IPS-18a (cell line): ENCODE measurements at regions not wholly inside any gene's neighbourhood (a gene's known extent, or its start where the extent isn't known, plus 50 kb on each side); places are given as distances from the start of the nearest gene placed in this dataset.

ENCODE experiments used
- H3K27ac ChIP-seq: one replicate; pipeline ENCODE4 v1.5.1; 2013; ENCODE audit warnings: low read length
- H3K27me3 ChIP-seq: one replicate; pipeline ENCODE4 v1.6.1; 2013; ENCODE audit warnings: mild to moderate bottlenecking, low read length; ENCODE audit not compliant: control insufficient read depth, insufficient read depth
- H3K36me3 ChIP-seq: one replicate; pipeline ENCODE4 v1.6.1; 2013; ENCODE audit warnings: low read depth, low read length; ENCODE audit not compliant: control insufficient read depth
- H3K4me1 ChIP-seq: one replicate; pipeline ENCODE4 v1.6.1; 2013; ENCODE audit warnings: low read depth, low read length; ENCODE audit not compliant: control insufficient read depth
- H3K4me3 ChIP-seq: one replicate; pipeline ENCODE4 v1.5.1; 2013; ENCODE audit warnings: low read length
- H3K9ac ChIP-seq: one replicate; pipeline ENCODE4 v1.6.1; 2013; ENCODE audit warnings: mild to moderate bottlenecking, low read length, moderate library complexity
- H3K9me3 ChIP-seq: one replicate; pipeline ENCODE4 v1.6.1; 2013; ENCODE audit warnings: low read depth, low read length; ENCODE audit not compliant: control insufficient read depth

- Histone ChIP-seq H3K4me3 (no peak overlapping the region), H3K4me1 (no peaks in the 10 kb centered on the region), H3K36me3 (no peaks in the 10 kb centered on the region), H3K9ac (no peak overlapping the region), H3K27me3 (no peaks in the 10 kb centered on the region), H3K9me3 (no peaks in the 10 kb centered on the region), H3K27ac (no peak overlapping the region)
These were observed 81.1 kb downstream of the RTP5 start for GRCh38 chr2:241950413-241951315.

DNA sequence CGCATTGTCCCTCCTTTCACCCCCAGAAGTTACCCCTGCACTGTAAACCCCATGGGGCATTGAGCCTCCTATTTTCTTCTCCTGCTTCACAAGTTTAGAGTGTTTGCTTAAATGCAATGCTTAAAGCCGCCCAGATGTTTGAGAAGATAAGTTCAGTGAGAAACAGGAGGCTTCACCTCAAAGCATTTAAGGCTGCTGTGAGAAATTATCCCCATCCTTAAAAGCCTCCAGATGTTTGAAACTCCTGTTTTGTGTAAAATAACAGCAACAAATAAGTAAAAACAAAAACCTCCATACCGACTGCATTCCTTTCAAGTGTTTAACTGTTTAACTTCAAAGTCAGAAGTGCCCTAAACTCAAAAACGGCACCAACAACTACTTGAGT is 81.8 kb downstream of the RTP5 start:
- Histone ChIP-seq H3K4me1 (no peaks in the 10 kb centered on the region), H3K27ac (no peak overlapping the region), H3K27me3 (no peaks in the 10 kb centered on the region), H3K9me3 (no peaks in the 10 kb centered on the region), H3K4me3 (no peak overlapping the region), H3K9ac (no peak overlapping the region), H3K36me3 (no peaks in the 10 kb centered on the region)

DNA sequence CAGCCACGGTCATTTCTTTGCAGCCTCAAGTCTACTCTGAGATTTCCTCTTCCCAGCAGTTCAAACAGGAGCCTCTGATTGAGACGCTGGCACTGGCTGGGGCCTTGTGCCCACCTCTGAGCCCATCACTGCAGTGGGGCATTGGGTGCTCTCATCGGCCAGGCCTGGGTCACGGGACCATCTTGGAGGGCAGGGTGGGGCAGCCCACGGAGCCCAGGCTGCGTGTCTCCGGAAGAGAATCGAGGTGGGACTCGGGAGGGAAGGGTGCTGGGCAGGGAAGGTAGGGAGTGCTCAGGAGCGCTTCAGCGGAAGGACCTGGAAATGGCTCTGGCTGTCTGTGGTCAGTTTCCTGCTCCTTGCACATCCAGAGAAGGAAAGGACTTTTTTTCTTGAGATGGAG is 82.4 kb downstream of the RTP5 start:
- H3K9ac ChIP-seq = no peak overlapping the region
- no peak overlapping the region for H3K27ac ChIP-seq
- no peaks in the 10 kb centered on the region for H3K36me3 ChIP-seq
- H3K27me3 ChIP-seq = no peaks in the 10 kb centered on the region
- no peaks in the 10 kb centered on the region for H3K4me1 ChIP-seq
- no peaks in the 10 kb centered on the region for H3K9me3 ChIP-seq
- H3K4me3 ChIP-seq = no peak overlapping the region

GRCh38 chr2:241952816-241953215 is 83.3 kb downstream of the RTP5 start:
- Histone ChIP-seq H3K27ac (no peak overlapping the region), H3K4me1 (no peaks in the 10 kb centered on the region), H3K27me3 (no peaks in the 10 kb centered on the region), H3K9me3 (no peaks in the 10 kb centered on the region), H3K4me3 (no peak overlapping the region), H3K9ac (no peak overlapping the region), H3K36me3 (no peaks in the 10 kb centered on the region)

- Histone ChIP-seq H3K9me3 (no peaks in the 10 kb centered on the region), H3K27ac (no peak overlapping the region), H3K4me1 (no peaks in the 10 kb centered on the region), H3K27me3 (no peaks in the 10 kb centered on the region), H3K4me3 (no peak overlapping the region), H3K36me3 (no peaks in the 10 kb centered on the region), H3K9ac (no peak overlapping the region)
These were observed 83.9 kb downstream of the RTP5 start for GRCh38 chr2:241953324-241953928.

- no peaks in the 10 kb centered on the region for H3K4me1 ChIP-seq
- no peaks in the 10 kb centered on the region for H3K27me3 ChIP-seq
- no peaks in the 10 kb centered on the region for H3K9me3 ChIP-seq
- no peaks in the 10 kb centered on the region for H3K36me3 ChIP-seq
- no peak overlapping the region for H3K27ac ChIP-seq
- H3K4me3 ChIP-seq = no peak overlapping the region
- no peak overlapping the region for H3K9ac ChIP-seq
These were observed 87.1 kb downstream of the RTP5 start for GRCh38 chr2:241956521-241957110.

DNA sequence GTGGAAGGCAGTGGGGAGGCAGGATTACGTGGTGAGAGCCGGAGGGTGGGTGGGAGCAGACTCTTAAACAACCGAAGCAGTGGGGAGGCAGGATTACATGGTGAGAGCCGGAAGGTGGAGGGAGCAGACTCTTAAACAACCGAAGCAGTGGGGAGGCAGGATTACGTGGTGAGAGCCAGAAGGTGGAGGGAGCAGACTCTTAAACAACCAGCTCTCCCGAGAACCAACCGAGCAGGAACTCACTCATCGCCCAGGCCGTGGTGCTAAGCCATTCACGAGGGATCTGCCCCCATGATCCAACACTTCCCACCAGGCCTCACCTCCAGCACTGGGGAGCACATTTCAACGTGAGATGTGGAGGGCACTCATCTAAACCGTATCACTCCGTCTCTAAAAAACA is 87.7 kb downstream of the RTP5 start:
- H3K4me1 ChIP-seq = no peaks in the 10 kb centered on the region
- H3K9me3 ChIP-seq = no peaks in the 10 kb centered on the region
- no peaks in the 10 kb centered on the region for H3K36me3 ChIP-seq
- H3K4me3 ChIP-seq = no peak overlapping the region
- H3K9ac ChIP-seq = no peak overlapping the region
- H3K27me3 ChIP-seq = no peaks in the 10 kb centered on the region
- H3K27ac ChIP-seq = no peak overlapping the region

DNA sequence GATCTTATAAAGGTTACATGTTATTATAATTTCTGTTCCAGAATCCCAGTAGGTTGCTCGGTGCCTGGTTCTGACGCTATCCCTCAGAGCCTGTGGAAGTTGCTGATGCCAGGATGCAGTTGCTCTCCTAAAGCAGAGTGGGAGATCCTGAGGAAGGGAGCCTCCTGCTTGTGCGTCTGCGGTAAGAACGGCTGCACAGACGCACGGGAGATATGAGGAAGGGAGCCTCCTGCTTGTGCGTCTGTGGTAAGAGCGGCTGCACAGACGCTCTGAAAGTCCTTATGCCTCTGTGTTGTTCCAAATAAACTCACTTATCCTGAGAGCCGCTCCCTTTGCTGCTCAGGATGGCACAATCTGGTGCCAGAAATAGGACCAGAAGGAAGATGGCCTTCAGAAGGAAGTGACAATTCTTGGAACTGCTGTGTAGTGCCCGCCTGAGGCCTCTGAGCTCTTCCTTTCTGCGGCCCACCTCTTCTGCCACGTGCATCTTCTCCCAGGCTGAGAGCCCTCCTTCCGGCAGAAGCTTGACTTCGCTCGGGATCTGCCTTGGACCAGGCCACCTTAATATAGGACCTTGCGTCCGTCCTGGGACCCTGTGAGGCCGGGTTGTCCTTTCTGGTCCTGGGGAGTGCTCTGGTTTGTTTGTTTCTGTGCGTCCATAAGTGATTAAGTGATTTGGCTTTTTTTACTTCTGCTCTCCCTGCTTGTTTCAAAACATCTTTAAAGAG is 89.5 kb downstream of the RTP5 start:
- H3K9me3 ChIP-seq = no peaks in the 10 kb centered on the region
- H3K4me1 ChIP-seq = no peaks in the 10 kb centered on the region
- H3K9ac ChIP-seq = no peak overlapping the region
- no peaks in the 10 kb centered on the region for H3K36me3 ChIP-seq
- H3K27me3 ChIP-seq = no peaks in the 10 kb centered on the region
- no peak overlapping the region for H3K4me3 ChIP-seq
- no peak overlapping the region for H3K27ac ChIP-seq

- H3K36me3 ChIP-seq = no peaks in the 10 kb centered on the region
- no peaks in the 10 kb centered on the region for H3K9me3 ChIP-seq
- no peaks in the 10 kb centered on the region for H3K4me1 ChIP-seq
- H3K27me3 ChIP-seq = no peaks in the 10 kb centered on the region
- H3K4me3 ChIP-seq = no peak overlapping the region
- H3K27ac ChIP-seq = no peak overlapping the region
- H3K9ac ChIP-seq = no peak overlapping the region
These were observed 90.3 kb downstream of the RTP5 start for GRCh38 chr2:241959751-241960269.

GRCh38 chr2:241961454-241961853 is 91.9 kb downstream of the RTP5 start:
- Histone ChIP-seq H3K27ac (no peak overlapping the region), H3K36me3 (no peaks in the 10 kb centered on the region), H3K9ac (no peak overlapping the region), H3K4me1 (no peaks in the 10 kb centered on the region), H3K27me3 (no peaks in the 10 kb centered on the region), H3K9me3 (no peaks in the 10 kb centered on the region), H3K4me3 (no peak overlapping the region)

- Histone ChIP-seq H3K36me3 (no peaks in the 10 kb centered on the region), H3K9me3 (no peaks in the 10 kb centered on the region), H3K4me1 (no peaks in the 10 kb centered on the region), H3K9ac (no peak overlapping the region), H3K4me3 (no peak overlapping the region), H3K27me3 (no peaks in the 10 kb centered on the region), H3K27ac (no peak overlapping the region)
These were observed 94.6 kb downstream of the RTP5 start for GRCh38 chr2:241964133-241964532.
